B cell (primary cell): ENCODE measurements at regions not wholly inside any gene's neighbourhood (a gene's known extent, or its start where the extent isn't known, plus 50 kb on each side); places are given as distances from the start of the nearest gene placed in this dataset.

Experiments used
- ATAC-seq: fragments of 200-7000 bp; cut with Tn5 transposase; one replicate; pipeline ENCODE4 v1.10.0; 2021; ENCODE audit warnings: low read depth, mild to moderate bottlenecking, moderate number of reproducible peaks, moderate library complexity
- CTCF ChIA-PET: fragments of 350-600 bp; sonication (Branson Sonifier 250); formaldehyde crosslinking; loops from one replicate; lab custom pipeline; 2021; ENCODE audit warnings: antibody characterized with exemption, inconsistent platforms; lab: Charles Lee
- POLR2A ChIA-PET: fragments of 350-600 bp; sonication (Branson Sonifier 250); formaldehyde crosslinking; loops from one replicate; lab custom pipeline; 2021; ENCODE audit warnings: antibody characterized with exemption; lab: Charles Lee
- DNase-seq: peaks from one replicate; pipeline ENCODE4 v3.0.0; 2013
- H2AFZ ChIP-seq: 2 replicates; pipeline ENCODE4 v1.6.1; 2012; ENCODE audit warnings: mild to moderate bottlenecking, low read depth, low read length; ENCODE audit not compliant: insufficient read depth, poor library complexity, severe bottlenecking
- H3K27ac ChIP-seq, 2 donors: 1 replicate in 1 of 2; 2 replicates in 1 of 2; pipeline ENCODE4 v1.5.1; 2012 to 2013; ENCODE audit warnings: low read length in 2 of 2, mild to moderate bottlenecking in 2 of 2, moderate library complexity in 1 of 2
- H3K27me3 ChIP-seq, 4 experiments: fragments of 200-600 bp in 1 of 4; sonication (generic) in 1 of 4; replicated peaks in 1 of 4; 1 replicate in 2 of 4; 2 replicates in 2 of 4; pipeline versions ENCODE4 v1.6.1 to v1.7.0; 2013 to 2016; ENCODE audit warnings: low read length in 3 of 4, mild to moderate bottlenecking in 2 of 4, mixed read lengths in 1 of 4, moderate library complexity in 1 of 4; ENCODE audit not compliant: insufficient read depth in 4 of 4, control insufficient read depth in 3 of 4; ENCODE audit errors: control extremely low read depth in 1 of 4
- H3K36me3 ChIP-seq, 2 experiments: replicated peaks in 1 of 2; 1 replicate in 1 of 2; 2 replicates in 1 of 2; pipeline versions ENCODE4 v1.6.1 to v1.7.1; 2013; ENCODE audit warnings: low read length in 1 of 2; ENCODE audit not compliant: insufficient read depth in 2 of 2, control insufficient read depth in 1 of 2; ENCODE audit errors: control extremely low read depth in 1 of 2, extremely low read depth in 1 of 2
- H3K4me1 ChIP-seq, 2 donors: fragments of 200-600 bp in 1 of 2; sonication (generic) in 1 of 2; 1 replicate in 1 of 2; 2 replicates in 1 of 2; pipeline versions ENCODE4 v1.5.1 to v1.6.1; 2013 to 2017; ENCODE audit warnings: low read length in 2 of 2; ENCODE audit not compliant: control insufficient read depth in 2 of 2, insufficient read depth in 2 of 2
- H3K4me2 ChIP-seq: replicated peaks from 2 replicates; pipeline ENCODE3; 2012; ENCODE audit warnings: mild to moderate bottlenecking, low read depth, low read length; ENCODE audit not compliant: poor library complexity, severe bottlenecking
- H3K4me3 ChIP-seq, 5 experiments: fragments of 200-600 bp in 1 of 5; sonication (generic) in 1 of 5; 1 replicate in 3 of 5; 2 replicates in 2 of 5; pipeline versions ENCODE4 v1.5.1 to v1.7.0; 2011 to 2016; ENCODE audit warnings: low read length in 4 of 5, mild to moderate bottlenecking in 4 of 5, low read depth in 2 of 5, control low read depth in 1 of 5, moderate library complexity in 1 of 5; ENCODE audit not compliant: insufficient read depth in 1 of 5; ENCODE audit errors: control extremely low read depth in 1 of 5, extremely low read depth in 1 of 5
- H3K79me2 ChIP-seq: fragments of 200-600 bp; sonication (generic); one replicate; pipeline ENCODE4 v1.6.0; 2016; ENCODE audit warnings: low read length; ENCODE audit not compliant: control insufficient read depth, insufficient read depth
- H3K9ac ChIP-seq: fragments of 200-600 bp; sonication (generic); 2 replicates; pipeline ENCODE4 v1.6.1; 2017; ENCODE audit warnings: mild to moderate bottlenecking, low read length, moderate library complexity
- H3K9me3 ChIP-seq, 3 donors: one replicate each; pipeline versions ENCODE4 v1.6.1 to v1.7.1; 2013; ENCODE audit warnings: low read length in 2 of 3; ENCODE audit not compliant: control insufficient read depth in 2 of 3, insufficient read depth in 1 of 3; ENCODE audit errors: control extremely low read depth in 1 of 3
- H4K20me1 ChIP-seq: 2 replicates; pipeline ENCODE4 v1.6.0; 2012; ENCODE audit warnings: mild to moderate bottlenecking, low read length; ENCODE audit not compliant: insufficient read depth, control insufficient read depth, poor library complexity, severe bottlenecking
- H3K27ac Mint-ChIP-seq: one replicate; pipeline ENCODE4 v1.8.0; 2021; ENCODE audit warnings: mixed read lengths
- H3K27me3 Mint-ChIP-seq: one replicate; pipeline ENCODE4 v1.8.0; 2021; ENCODE audit warnings: mixed read lengths
- H3K4me1 Mint-ChIP-seq: one replicate; pipeline ENCODE4 v1.8.0; 2021; ENCODE audit warnings: mixed read lengths
- H3K4me3 Mint-ChIP-seq: one replicate; pipeline ENCODE4 v1.8.0; 2021; ENCODE audit warnings: mixed read lengths
- H3K9me3 Mint-ChIP-seq: one replicate; pipeline ENCODE4 v1.8.0; 2022; ENCODE audit warnings: mixed read lengths; ENCODE audit not compliant: insufficient read depth
- EZH2 ChIP-seq: IDR thresholded peaks from 2 replicates; pipeline ENCODE4 v1.6.1; 2012; ENCODE audit warnings: borderline replicate concordance, low read depth, mild to moderate bottlenecking, moderate library complexity, low read length; ENCODE audit not compliant: insufficient read depth, poor library complexity, severe bottlenecking
- WGBS: methylation state at CpG from one replicate; pipeline ENCODE4 v1.1.5; 2013; ENCODE audit warnings: missing lambda C conversion rate; ENCODE audit not compliant: insufficient coverage; 5-methylcytosine and 5-hydroxymethylcytosine counted together
- intact Hi-C: fragments of 100-400 bp; cut with micrococcal nuclease; formaldehyde crosslinking; loops from one replicate; pipeline ENCODE4 v1.10.0; 2022
- TF ChIP-seq, protein P1 (sequence below): fragments of 200-600 bp; IDR thresholded peaks from one replicate; pipeline ENCODE4 v1.8.0; 2022; ENCODE audit warnings: antibody characterized with exemption, mild to moderate bottlenecking

GRCh38 chr1:219784660-219785381 is 143.5 kb downstream of the SLC30A10 start:
- H3K9me3 ChIP-seq = no peaks in the 10 kb centered on the region
- H3K36me3 ChIP-seq = no peaks in the 10 kb centered on the region
- ATAC-seq (no peak), DNase-seq (no peak)
- TF ChIP-seq, protein P1, sequence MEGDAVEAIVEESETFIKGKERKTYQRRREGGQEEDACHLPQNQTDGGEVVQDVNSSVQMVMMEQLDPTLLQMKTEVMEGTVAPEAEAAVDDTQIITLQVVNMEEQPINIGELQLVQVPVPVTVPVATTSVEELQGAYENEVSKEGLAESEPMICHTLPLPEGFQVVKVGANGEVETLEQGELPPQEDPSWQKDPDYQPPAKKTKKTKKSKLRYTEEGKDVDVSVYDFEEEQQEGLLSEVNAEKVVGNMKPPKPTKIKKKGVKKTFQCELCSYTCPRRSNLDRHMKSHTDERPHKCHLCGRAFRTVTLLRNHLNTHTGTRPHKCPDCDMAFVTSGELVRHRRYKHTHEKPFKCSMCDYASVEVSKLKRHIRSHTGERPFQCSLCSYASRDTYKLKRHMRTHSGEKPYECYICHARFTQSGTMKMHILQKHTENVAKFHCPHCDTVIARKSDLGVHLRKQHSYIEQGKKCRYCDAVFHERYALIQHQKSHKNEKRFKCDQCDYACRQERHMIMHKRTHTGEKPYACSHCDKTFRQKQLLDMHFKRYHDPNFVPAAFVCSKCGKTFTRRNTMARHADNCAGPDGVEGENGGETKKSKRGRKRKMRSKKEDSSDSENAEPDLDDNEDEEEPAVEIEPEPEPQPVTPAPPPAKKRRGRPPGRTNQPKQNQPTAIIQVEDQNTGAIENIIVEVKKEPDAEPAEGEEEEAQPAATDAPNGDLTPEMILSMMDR = no peak
- no peak for TF ChIP-seq EZH2
- ChIA-PET CTCF (no interaction called here), POLR2A (no interaction called here)
- no peak overlapping the region for H3K4me3 ChIP-seq
- H3K4me1 Mint-ChIP-seq = no peaks in the 10 kb centered on the region
- H3K4me3 Mint-ChIP-seq = no peak overlapping the region
- peaks cover 16% of the 10 kb centered on the region for H3K27me3 Mint-ChIP-seq
- intact Hi-C loops = no loop called here
- WGBS = 79% methylated on average over 5 of the region's 8 CpGs
- H3K9me3 Mint-ChIP-seq = no peaks in the 10 kb centered on the region
- H3K79me2 ChIP-seq = no peaks in the 10 kb centered on the region
- H3K9ac ChIP-seq = no peak overlapping the region
- H3K4me2 ChIP-seq = no peak overlapping the region
- H3K27ac ChIP-seq = no peak overlapping the region
- H3K4me1 ChIP-seq = no peaks in the 10 kb centered on the region
- H2AFZ ChIP-seq = no peak overlapping the region
- no peak overlapping the region for H3K27ac Mint-ChIP-seq
- H3K27me3 ChIP-seq = no peaks in the 10 kb centered on the region
- H4K20me1 ChIP-seq = no peaks in the 10 kb centered on the region

DNA sequence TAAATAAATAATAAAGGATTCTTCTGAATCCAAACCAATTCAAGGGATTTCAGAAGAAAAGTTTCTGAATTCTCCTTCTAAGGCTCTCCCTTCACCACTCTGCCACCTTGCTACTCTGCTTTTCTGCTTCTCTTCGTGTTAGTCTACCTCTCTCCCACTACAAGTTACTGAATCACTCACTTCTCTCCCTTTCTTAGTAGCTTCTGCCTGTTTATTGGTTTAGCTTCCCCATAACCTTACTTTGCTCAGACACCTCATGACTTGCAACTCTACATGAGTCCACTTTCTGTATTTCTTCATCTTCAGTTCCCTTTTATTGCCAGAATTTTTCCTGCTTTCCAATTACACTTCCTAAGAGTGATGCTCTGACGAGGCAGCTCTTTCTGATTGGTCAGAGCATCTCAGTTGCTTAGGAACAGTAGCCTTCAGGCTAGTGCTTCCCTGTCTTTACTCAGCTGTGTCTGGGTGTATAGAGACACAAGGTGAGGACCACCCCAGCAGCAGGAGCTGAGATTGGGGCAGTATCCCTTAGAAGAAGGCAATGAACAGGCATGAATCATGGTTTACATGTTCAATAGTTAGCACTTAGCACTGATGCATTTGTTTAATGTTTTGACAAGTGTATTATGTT is 144.6 kb downstream of the SLC30A10 start:
- TF ChIP-seq EZH2 = no peak
- TF ChIP-seq, protein P1 = no peak
- no peaks in the 10 kb centered on the region for H3K9me3 Mint-ChIP-seq
- 60% methylated on average over 1 of the region's 2 CpGs for WGBS
- no peaks in the 10 kb centered on the region for H3K4me1 Mint-ChIP-seq
- no peak overlapping the region for H3K4me2 ChIP-seq
- POLR2A ChIA-PET = no interaction called here
- H3K79me2 ChIP-seq = no peaks in the 10 kb centered on the region
- no peak overlapping the region for H3K4me3 ChIP-seq
- peaks cover 16% of the 10 kb centered on the region for H3K27me3 Mint-ChIP-seq
- no peak overlapping the region for H3K27ac Mint-ChIP-seq
- no peak overlapping the region for H2AFZ ChIP-seq
- CTCF ChIA-PET = no interaction called here
- H3K4me3 Mint-ChIP-seq = no peak overlapping the region
- H3K27me3 ChIP-seq = no peaks in the 10 kb centered on the region
- intact Hi-C loops = no loop called here
- no peaks in the 10 kb centered on the region for H3K36me3 ChIP-seq
- no peaks in the 10 kb centered on the region for H4K20me1 ChIP-seq
- no peak overlapping the region for H3K27ac ChIP-seq
- no peaks in the 10 kb centered on the region for H3K4me1 ChIP-seq
- H3K9ac ChIP-seq = no peak overlapping the region
- DNase-seq = no peak
- no peaks in the 10 kb centered on the region for H3K9me3 ChIP-seq
- ATAC-seq = no peak
